Ovary (tissue), 7 donors: ENCODE measurements at regions not wholly inside any gene's neighbourhood (a gene's known extent, or its start where the extent isn't known, plus 50 kb on each side); places are given as distances from the start of the nearest gene placed in this dataset.

Experiments used
- DNase-seq, 5 donors: peaks; one replicate each; pipeline ENCODE4 v3.0.0-alpha.2; 2019 to 2020
- H3K27ac ChIP-seq, 2 donors: fragments of 200-600 bp; one replicate each; pipeline versions ENCODE4 v1.5.1 to v1.8.0; 2019 to 2022
- H3K27me3 ChIP-seq: fragments of 200-600 bp; one replicate; pipeline ENCODE4 v1.8.0; 2022
- H3K36me3 ChIP-seq: fragments of 200-600 bp; sonication (generic); one replicate; pipeline ENCODE4 v1.5.1; 2019
- H3K4me1 ChIP-seq: one replicate; pipeline ENCODE4 v1.8.1; 2013; ENCODE audit warnings: mild to moderate bottlenecking, moderate library complexity; ENCODE audit not compliant: insufficient read depth
- H3K4me3 ChIP-seq: fragments of 200-600 bp; sonication (generic); one replicate; pipeline ENCODE4 v1.5.1; 2017
- H3K9me3 ChIP-seq, 2 donors: fragments of 200-600 bp in 1 of 2; sonication (generic) in 1 of 2; one replicate each; pipeline versions ENCODE4 v1.5.1 to v1.8.1; 2013 to 2019; ENCODE audit warnings: mild to moderate bottlenecking in 1 of 2, moderate library complexity in 1 of 2
- EP300 ChIP-seq: sonication (generic); formaldehyde crosslinking; IDR thresholded peaks from one replicate; pipeline ENCODE4 v1.6.1; 2017; ENCODE audit warnings: antibody characterized with exemption
- POLR2A ChIP-seq: fragments of 450-650 bp; IDR thresholded peaks from one replicate; pipeline ENCODE4 v1.6.1; 2017; ENCODE audit warnings: antibody characterized with exemption, mild to moderate bottlenecking, moderate library complexity
- WGBS, 3 donors: extraction: QIAGEN DNeasy Blood & Tissue Kit in 1 of 3; methylation state at CpG; one replicate each; pipeline versions ENCODE4 v1.1.5 to v1.1.7; 2013 to 2017; 5-methylcytosine and 5-hydroxymethylcytosine counted together
- intact Hi-C, 4 donors: fragments of 100-400 bp; cut with DNase I; formaldehyde crosslinking; loops; one replicate each; pipeline versions ENCODE4 v1.11.0 to v1.15.1; 2022 to 2023
- TF ChIP-seq, protein P1 (sequence below), 3 donors: fragments of 450-650 bp in 2 of 3; fragments of 200-600 bp in 1 of 3; IDR thresholded peaks; one replicate each; pipeline versions ENCODE4 v1.5.1 to v1.8.0; 2016 to 2022; ENCODE audit warnings: antibody characterized with exemption in 3 of 3, mild to moderate bottlenecking in 1 of 3
- donor health status: DM: no; HTN: no; CAD: no; lungs with moderate emphysema.
- donor health status: DM: no; HTN: no; CAD: no.
- donor health status: Bipolar disorder and iron deficiency.
- donor health status: DM: no; HTN: no; CAD: no.
- donor health status: DM: yes; HTN: yes; CAD: no.

GRCh38 chr10:105953056-105953455 is 1211.5 kb downstream of the SORCS1 start:
- Histone ChIP-seq H3K4me1 (no peaks in the 10 kb centered on the region), H3K9me3 (no peaks in the 10 kb centered on the region), H3K36me3 (no peaks in the 10 kb centered on the region), H3K4me3 (no peak overlapping the region), H3K27ac (no peak overlapping the region), H3K27me3 (no peaks in the 10 kb centered on the region)
- intact Hi-C loops: no loop called here
- DNase-seq: no peak
- TF ChIP-seq POLR2A: no peak
- TF ChIP-seq, protein P1, sequence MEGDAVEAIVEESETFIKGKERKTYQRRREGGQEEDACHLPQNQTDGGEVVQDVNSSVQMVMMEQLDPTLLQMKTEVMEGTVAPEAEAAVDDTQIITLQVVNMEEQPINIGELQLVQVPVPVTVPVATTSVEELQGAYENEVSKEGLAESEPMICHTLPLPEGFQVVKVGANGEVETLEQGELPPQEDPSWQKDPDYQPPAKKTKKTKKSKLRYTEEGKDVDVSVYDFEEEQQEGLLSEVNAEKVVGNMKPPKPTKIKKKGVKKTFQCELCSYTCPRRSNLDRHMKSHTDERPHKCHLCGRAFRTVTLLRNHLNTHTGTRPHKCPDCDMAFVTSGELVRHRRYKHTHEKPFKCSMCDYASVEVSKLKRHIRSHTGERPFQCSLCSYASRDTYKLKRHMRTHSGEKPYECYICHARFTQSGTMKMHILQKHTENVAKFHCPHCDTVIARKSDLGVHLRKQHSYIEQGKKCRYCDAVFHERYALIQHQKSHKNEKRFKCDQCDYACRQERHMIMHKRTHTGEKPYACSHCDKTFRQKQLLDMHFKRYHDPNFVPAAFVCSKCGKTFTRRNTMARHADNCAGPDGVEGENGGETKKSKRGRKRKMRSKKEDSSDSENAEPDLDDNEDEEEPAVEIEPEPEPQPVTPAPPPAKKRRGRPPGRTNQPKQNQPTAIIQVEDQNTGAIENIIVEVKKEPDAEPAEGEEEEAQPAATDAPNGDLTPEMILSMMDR (IDR thresholded peaks at IDR 0.05): no peak
- no peak for TF ChIP-seq EP300
- WGBS, 3 donors: 83 to 86% (median 84%) methylated on average over 4 of the region's 4 CpGs

DNA sequence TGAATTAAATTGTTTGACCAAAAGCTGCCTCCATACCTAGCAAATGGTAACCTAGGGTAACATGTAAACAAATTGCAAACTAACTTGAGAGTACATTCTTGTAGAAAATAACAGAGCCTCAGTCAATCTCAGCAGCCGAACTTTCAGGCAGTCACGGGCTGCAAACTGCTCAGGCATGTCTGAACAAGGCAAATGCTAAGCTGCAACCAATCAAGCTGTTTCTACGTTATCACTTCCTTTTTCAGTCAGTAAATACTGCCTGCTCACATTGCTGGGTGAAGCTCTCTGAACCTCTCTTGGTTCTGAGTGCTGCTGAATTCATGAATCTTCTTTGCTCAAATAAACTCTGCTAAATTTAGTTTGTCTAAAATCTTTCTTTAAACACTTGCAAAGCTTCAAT is 1212.4 kb downstream of the SORCS1 start:
- H3K27me3 ChIP-seq: no peaks in the 10 kb centered on the region
- WGBS, 3 donors: 4 to 6% (median 6%) methylated on average over 3 of the region's 3 CpGs
- H3K27ac ChIP-seq: no peak overlapping the region
- no peaks in the 10 kb centered on the region for H3K4me1 ChIP-seq
- no peaks in the 10 kb centered on the region for H3K36me3 ChIP-seq
- H3K4me3 ChIP-seq: no peak overlapping the region
- no peaks in the 10 kb centered on the region for H3K9me3 ChIP-seq
- intact Hi-C loops: no loop called here
- TF ChIP-seq POLR2A (no peak), EP300 (no peak)
- TF ChIP-seq, protein P1 (IDR thresholded peaks at IDR 0.05): no peak
- no peak for DNase-seq

- Histone ChIP-seq H3K27me3 (no peaks in the 10 kb centered on the region), H3K4me3 (no peak overlapping the region), H3K36me3 (no peaks in the 10 kb centered on the region), H3K9me3 (no peaks in the 10 kb centered on the region), H3K27ac (no peak overlapping the region), H3K4me1 (no peaks in the 10 kb centered on the region)
- DNase-seq: peak in 1 of 5 donors; percentile 30
- intact Hi-C loops: no loop called here
- WGBS, 3 donors: 49 to 53% (median 51%) methylated on average over 2 of the region's 2 CpGs
- TF ChIP-seq POLR2A (no peak), EP300 (no peak)
- TF ChIP-seq, protein P1 (IDR thresholded peaks at IDR 0.05): no peak
Observed at GRCh38 chr10:105950410-105950809, 1214.1 kb downstream of the SORCS1 start.

- intact Hi-C loops: no loop called here
- WGBS, 3 donors: 4 to 13% (median 6%) methylated on average over 2 of the region's 2 CpGs
- Histone ChIP-seq H3K9me3 (no peaks in the 10 kb centered on the region), H3K36me3 (no peaks in the 10 kb centered on the region), H3K27me3 (no peaks in the 10 kb centered on the region), H3K27ac (no peak overlapping the region), H3K4me3 (no peak overlapping the region), H3K4me1 (no peaks in the 10 kb centered on the region)
- TF ChIP-seq, protein P1 (IDR thresholded peaks at IDR 0.05): no peak
- TF ChIP-seq EP300 (no peak), POLR2A (no peak)
- DNase-seq: no peak
Observed at GRCh38 chr10:105949721-105950120, 1214.8 kb downstream of the SORCS1 start.
